ENCODE measurements at regions not wholly inside any gene's neighbourhood (a gene's known extent, or its start where the extent isn't known, plus 50 kb on each side); places are given as distances from the start of the nearest gene placed in this dataset.

GRCh38 chr4:188266386-188266785, 127.1 kb downstream of the TRIML1 start:
- DNase-seq (ENCODE audit: low spot score in 2 of 2), result no peak
- H3K4me1 Mint-ChIP-seq, result no peaks in the 10 kb centered on the region
- peaks cover 14% of the 10 kb centered on the region for H3K9me3 Mint-ChIP-seq
- H3K36me3 Mint-ChIP-seq, result no peaks in the 10 kb centered on the region
- H3K4me3 Mint-ChIP-seq, result no peak overlapping the region
- ATAC-seq, result no peak
- no peak overlapping the region for H3K27ac Mint-ChIP-seq

GRCh38 chr4:188268131-188268908, 129.1 kb downstream of the TRIML1 start:
- no peak overlapping the region for H3K27ac Mint-ChIP-seq
- H3K36me3 Mint-ChIP-seq, result no peaks in the 10 kb centered on the region
- no peak for DNase-seq (ENCODE audit: low spot score in 2 of 2)

GRCh38 chr4:188270273-188271069, 131.2 kb downstream of the TRIML1 start:
- Mint-ChIP-seq H3K4me1 (no peaks in the 10 kb centered on the region), H3K9me3 (peaks cover 14% of the 10 kb centered on the region), H3K4me3 (no peak overlapping the region), H3K27ac (no peak overlapping the region), H3K36me3 (no peaks in the 10 kb centered on the region)
- DNase-seq (ENCODE audit: low spot score in 2 of 2) (no peak), ATAC-seq (no peak)

More at GRCh38 chr4:188268131-188268908, 129.1 kb downstream of the TRIML1 start:
- Mint-ChIP-seq H3K4me1 (no peaks in the 10 kb centered on the region), H3K4me3 (no peak overlapping the region), H3K9me3 (peaks cover 14% of the 10 kb centered on the region)
- no peak for ATAC-seq

- Mint-ChIP-seq H3K4me3 (no peak overlapping the region), H3K27ac (no peak overlapping the region), H3K9me3 (peaks cover 6% of the 10 kb centered on the region), H3K36me3 (no peaks in the 10 kb centered on the region), H3K4me1 (no peaks in the 10 kb centered on the region)
- DNase-seq (ENCODE audit: low spot score in 2 of 2) (no peak), ATAC-seq (no peak)
Observed at GRCh38 chr4:188275686-188276085, 136.4 kb downstream of the TRIML1 start.

GRCh38 chr4:188279184-188279583, 139.9 kb downstream of the TRIML1 start:
- H3K27ac Mint-ChIP-seq, result no peak overlapping the region
- no peaks in the 10 kb centered on the region for H3K4me1 Mint-ChIP-seq
- H3K36me3 Mint-ChIP-seq, result no peaks in the 10 kb centered on the region
- ATAC-seq, result no peak
- no peak overlapping the region for H3K4me3 Mint-ChIP-seq
- H3K9me3 Mint-ChIP-seq, result peaks cover 6% of the 10 kb centered on the region
- DNase-seq (ENCODE audit: low spot score in 2 of 2), result no peak

- peaks cover 9% of the 10 kb centered on the region for H3K9me3 Mint-ChIP-seq
- no peak overlapping the region for H3K4me3 Mint-ChIP-seq
- ATAC-seq (no peak), DNase-seq (ENCODE audit: low spot score in 2 of 2) (no peak)
- H3K4me1 Mint-ChIP-seq, result no peaks in the 10 kb centered on the region
- H3K36me3 Mint-ChIP-seq, result no peaks in the 10 kb centered on the region
- H3K27ac Mint-ChIP-seq, result no peak overlapping the region
Observed at GRCh38 chr4:188282471-188283232, 143.4 kb downstream of the TRIML1 start.

- no peaks in the 10 kb centered on the region for H3K4me1 Mint-ChIP-seq
- no peak overlapping the region for H3K4me3 Mint-ChIP-seq
- DNase-seq (ENCODE audit: low spot score in 2 of 2) (no peak), ATAC-seq (no peak)
- peaks cover 12% of the 10 kb centered on the region for H3K9me3 Mint-ChIP-seq
- H3K36me3 Mint-ChIP-seq, result no peaks in the 10 kb centered on the region
- H3K27ac Mint-ChIP-seq, result no peak overlapping the region
Observed at GRCh38 chr4:188287169-188287894, 148.1 kb downstream of the TRIML1 start.

- ATAC-seq, result no peak
- DNase-seq (ENCODE audit: low spot score in 2 of 2), result no peak
- no peaks in the 10 kb centered on the region for H3K36me3 Mint-ChIP-seq
- H3K9me3 Mint-ChIP-seq, result peaks cover 13% of the 10 kb centered on the region
- no peak overlapping the region for H3K4me3 Mint-ChIP-seq
- no peak overlapping the region for H3K27ac Mint-ChIP-seq
- no peaks in the 10 kb centered on the region for H3K4me1 Mint-ChIP-seq
Observed at GRCh38 chr4:188289531-188290125, 150.4 kb downstream of the TRIML1 start.

GRCh38 chr4:188295899-188296298, 156.7 kb downstream of the TRIML1 start:
- Mint-ChIP-seq H3K4me1 (no peaks in the 10 kb centered on the region), H3K36me3 (no peaks in the 10 kb centered on the region)

GRCh38 chr4:188296331-188296730, 157.1 kb downstream of the TRIML1 start:
- H3K4me3 Mint-ChIP-seq, result no peak overlapping the region

More at GRCh38 chr4:188295899-188296298, 156.7 kb downstream of the TRIML1 start:
- peaks cover 15% of the 10 kb centered on the region for H3K9me3 Mint-ChIP-seq
- no peak overlapping the region for H3K4me3 Mint-ChIP-seq
- no peak overlapping the region for H3K27ac Mint-ChIP-seq
- no peak for ATAC-seq
- no peak for DNase-seq (ENCODE audit: low spot score in 2 of 2)

GRCh38 chr4:188297873-188298272, 158.6 kb downstream of the TRIML1 start:
- Mint-ChIP-seq H3K27ac (no peak overlapping the region), H3K9me3 (peaks cover 15% of the 10 kb centered on the region), H3K4me3 (no peak overlapping the region)

More at GRCh38 chr4:188296331-188296730, 157.1 kb downstream of the TRIML1 start:
- DNase-seq (ENCODE audit: low spot score in 2 of 2) (no peak), ATAC-seq (no peak)
- Mint-ChIP-seq H3K4me1 (no peaks in the 10 kb centered on the region), H3K27ac (no peak overlapping the region), H3K9me3 (peaks cover 15% of the 10 kb centered on the region), H3K36me3 (no peaks in the 10 kb centered on the region)

GRCh38 chr4:188299161-188299560, 159.9 kb downstream of the TRIML1 start:
- peaks cover 15% of the 10 kb centered on the region for H3K9me3 Mint-ChIP-seq
- no peak overlapping the region for H3K4me3 Mint-ChIP-seq
- no peak overlapping the region for H3K27ac Mint-ChIP-seq
- H3K4me1 Mint-ChIP-seq, result no peaks in the 10 kb centered on the region
- no peak for DNase-seq (ENCODE audit: low spot score in 2 of 2)
- ATAC-seq, result no peak
- no peaks in the 10 kb centered on the region for H3K36me3 Mint-ChIP-seq

More at GRCh38 chr4:188297873-188298272, 158.6 kb downstream of the TRIML1 start:
- Mint-ChIP-seq H3K36me3 (no peaks in the 10 kb centered on the region), H3K4me1 (no peaks in the 10 kb centered on the region)
- DNase-seq (ENCODE audit: low spot score in 2 of 2) (no peak), ATAC-seq (no peak)

GRCh38 chr4:188300385-188300784, 161.1 kb downstream of the TRIML1 start:
- Mint-ChIP-seq H3K27ac (no peak overlapping the region), H3K4me1 (no peaks in the 10 kb centered on the region), H3K36me3 (no peaks in the 10 kb centered on the region), H3K9me3 (peaks cover 12% of the 10 kb centered on the region), H3K4me3 (no peak overlapping the region)
- DNase-seq (ENCODE audit: low spot score in 2 of 2) (no peak), ATAC-seq (no peak)

- Mint-ChIP-seq H3K4me1 (no peaks in the 10 kb centered on the region), H3K36me3 (no peaks in the 10 kb centered on the region), H3K9me3 (peaks cover 11% of the 10 kb centered on the region), H3K27ac (no peak overlapping the region), H3K4me3 (no peak overlapping the region)
- DNase-seq (ENCODE audit: low spot score in 2 of 2), result no peak
- no peak for ATAC-seq
Observed at GRCh38 chr4:188305690-188306089, 166.4 kb downstream of the TRIML1 start.

Data from stimulated activated effector memory CD8-positive, alpha-beta T cell treated with anti-CD3 and anti-CD28 coated beads, Interleukin-12 subunit alpha, Interleukin-12 subunit beta, amount 100 ng/mL, for 72 hours (primary cell).